Fibroblast of lung (primary cell): ENCODE measurements at regions not wholly inside any gene's neighbourhood (a gene's known extent, or its start where the extent isn't known, plus 50 kb on each side); places are given as distances from the start of the nearest gene placed in this dataset.

Experiments used
- CTCF ChIP-seq, 2 donors: IDR thresholded peaks in 1 of 2; conservative IDR thresholded peaks in 1 of 2; 1 replicate in 1 of 2; 2 replicates in 1 of 2; pipeline ENCODE4 v1.5.1; 2011 to 2012; ENCODE audit warnings: low read length in 2 of 2, control low read depth in 1 of 2, inconsistent platforms in 1 of 2, low read depth in 1 of 2, mild to moderate bottlenecking in 1 of 2
- EZH2 ChIP-seq: IDR thresholded peaks from 2 replicates; pipeline ENCODE4 v1.5.1; 2012; ENCODE audit warnings: low read length, control low read depth, mild to moderate bottlenecking; ENCODE audit errors: missing control alignments

- no peak for TF ChIP-seq CTCF (conservative IDR thresholded peaks at IDR 0.05 in 1 of 2, IDR thresholded peaks at IDR 0.05 in 1 of 2; ENCODE audit: low read depth in 1 of 2, low read length in 2 of 2)
- TF ChIP-seq EZH2 = no peak
These were observed 840.6 kb downstream of the BRINP3 start for GRCh38 chr1:189637041-189637440.
